Right atrium auricular region (tissue), 2 donors: ENCODE measurements at regions not wholly inside any gene's neighbourhood (a gene's known extent, or its start where the extent isn't known, plus 50 kb on each side); places are given as distances from the start of the nearest gene placed in this dataset.

ENCODE experiments used
- DNase-seq: peaks from one replicate; pipeline ENCODE4 v3.0.0-alpha.2; 2019; ENCODE audit warnings: low spot score
- H3K27ac ChIP-seq, 2 donors: fragments of 200-600 bp; sonication (generic); 1 replicate in 1 of 2; 2 replicates in 1 of 2; pipeline ENCODE4 v1.5.1; 2016 to 2019
- H3K27me3 ChIP-seq, 2 donors: fragments of 200-600 bp; sonication (generic); one replicate each; pipeline versions ENCODE4 v1.5.1 to v1.6.0; 2017 to 2019
- H3K36me3 ChIP-seq: fragments of 200-600 bp; sonication (generic); one replicate; pipeline ENCODE4 v1.5.1; 2016
- H3K4me1 ChIP-seq, 2 donors: fragments of 200-600 bp; sonication (generic); one replicate each; pipeline versions ENCODE4 v1.5.1 to v1.6.0; 2017 to 2019
- H3K4me3 ChIP-seq, 2 donors: fragments of 200-600 bp; sonication (generic); 1 replicate in 1 of 2; 2 replicates in 1 of 2; pipeline ENCODE4 v1.5.1; 2017 to 2019; ENCODE audit warnings: mild to moderate bottlenecking in 1 of 2, moderate library complexity in 1 of 2
- H3K9me3 ChIP-seq, 2 donors: fragments of 200-600 bp; sonication (generic); one replicate each; pipeline ENCODE4 v1.5.1; 2019
- CTCF ChIP-seq, 2 donors: fragments of 200-600 bp; sonication (generic); IDR thresholded peaks; one replicate each; pipeline ENCODE4 v1.5.1; 2019; ENCODE audit warnings: antibody characterized with exemption in 2 of 2

GRCh38 chrX:139077281-139078250 is 366.0 kb upstream of the FGF13 start:
- H3K27me3 ChIP-seq: no peaks in the 10 kb centered on the region
- H3K27ac ChIP-seq: no peak overlapping the region
- no peaks in the 10 kb centered on the region for H3K9me3 ChIP-seq
- no peak for TF ChIP-seq CTCF (IDR thresholded peaks at IDR 0.05)
- H3K4me1 ChIP-seq: no peaks in the 10 kb centered on the region
- no peak overlapping the region for H3K4me3 ChIP-seq
- DNase-seq: no peak
- H3K36me3 ChIP-seq: no peaks in the 10 kb centered on the region

DNA sequence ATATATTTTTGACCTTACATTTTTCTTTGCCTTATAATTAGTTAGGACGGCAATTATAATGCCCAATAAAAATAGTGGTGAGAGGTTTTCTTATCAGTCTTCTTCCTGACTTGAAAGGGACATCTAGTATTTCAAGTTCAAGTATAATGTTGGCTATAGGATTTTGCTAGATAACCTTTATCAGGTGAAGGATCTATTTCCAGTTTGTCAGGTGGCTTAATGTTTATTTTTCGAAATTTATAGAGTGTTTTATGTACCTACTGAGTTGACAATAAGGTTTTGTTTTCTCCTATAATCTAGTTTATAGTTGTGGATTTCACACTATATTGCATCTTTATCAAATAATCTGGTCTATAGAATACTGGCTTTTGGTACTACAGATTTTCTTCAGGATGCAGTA is 351.8 kb upstream of the FGF13 start:
- Histone ChIP-seq H3K36me3 (no peaks in the 10 kb centered on the region), H3K27ac (no peak overlapping the region), H3K4me3 (no peak overlapping the region), H3K27me3 (no peaks in the 10 kb centered on the region), H3K9me3 (no peaks in the 10 kb centered on the region), H3K4me1 (no peaks in the 10 kb centered on the region)
- DNase-seq: no peak
- TF ChIP-seq CTCF (IDR thresholded peaks at IDR 0.05): no peak

DNA sequence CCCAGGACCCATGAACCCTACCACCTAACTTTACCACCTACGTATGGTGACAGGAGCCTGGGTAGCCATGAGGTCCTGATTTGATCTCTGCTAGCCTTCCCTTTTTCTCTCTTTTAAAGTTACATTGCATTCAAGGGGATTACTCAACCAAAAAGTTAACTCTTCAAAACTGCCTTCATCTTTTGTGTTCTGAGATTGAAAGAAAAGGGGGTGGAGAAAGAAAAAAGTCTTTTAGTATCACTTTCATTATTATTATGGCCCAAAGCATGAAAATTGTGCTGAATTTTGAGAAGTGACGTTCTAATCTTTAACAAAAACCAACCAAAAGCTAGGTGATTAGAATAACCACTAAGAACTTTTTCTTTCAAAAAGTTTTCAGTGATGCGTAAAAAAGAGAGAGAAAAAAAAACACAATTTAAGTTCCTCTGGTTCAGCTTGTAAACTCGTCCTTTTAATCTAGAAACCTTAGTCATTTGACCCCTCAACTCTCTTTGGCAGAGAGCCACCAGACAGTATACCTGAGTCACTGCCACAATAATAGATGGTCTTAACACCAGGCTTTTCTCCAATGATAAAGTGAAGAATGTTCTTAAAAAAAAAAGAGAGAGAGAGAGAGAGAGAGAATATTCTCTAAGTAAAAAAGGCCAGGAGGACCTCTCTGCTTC is 347.4 kb upstream of the FGF13 start:
- Histone ChIP-seq H3K27me3 (no peaks in the 10 kb centered on the region), H3K9me3 (no peaks in the 10 kb centered on the region), H3K27ac (no peak overlapping the region), H3K4me3 (no peak overlapping the region), H3K36me3 (no peaks in the 10 kb centered on the region), H3K4me1 (no peaks in the 10 kb centered on the region)
- DNase-seq: no peak
- TF ChIP-seq CTCF (IDR thresholded peaks at IDR 0.05): no peak

- DNase-seq: no peak
- H3K9me3 ChIP-seq: no peaks in the 10 kb centered on the region
- H3K4me3 ChIP-seq: no peak overlapping the region
- no peak overlapping the region for H3K27ac ChIP-seq
- no peaks in the 10 kb centered on the region for H3K36me3 ChIP-seq
- H3K27me3 ChIP-seq: no peaks in the 10 kb centered on the region
- no peaks in the 10 kb centered on the region for H3K4me1 ChIP-seq
- no peak for TF ChIP-seq CTCF (IDR thresholded peaks at IDR 0.05)
Measured at GRCh38 chrX:139052461-139052860, 340.9 kb upstream of the FGF13 start.

GRCh38 chrX:139049465-139049864 is 337.9 kb upstream of the FGF13 start:
- H3K4me3 ChIP-seq: no peak overlapping the region
- H3K4me1 ChIP-seq: no peaks in the 10 kb centered on the region
- H3K27me3 ChIP-seq: no peaks in the 10 kb centered on the region
- no peak for TF ChIP-seq CTCF (IDR thresholded peaks at IDR 0.05)
- no peak overlapping the region for H3K27ac ChIP-seq
- H3K9me3 ChIP-seq: peaks cover 0 to 8% of the 10 kb centered on the region in 2 donors
- DNase-seq: no peak
- no peaks in the 10 kb centered on the region for H3K36me3 ChIP-seq
